SK-N-SH (cell line): ENCODE measurements at regions not wholly inside any gene's neighbourhood (a gene's known extent, or its start where the extent isn't known, plus 50 kb on each side); places are given as distances from the start of the nearest gene placed in this dataset.

Source experiments
- CTCF ChIA-PET: fragments of 300-600, 350-600 bp; formaldehyde crosslinking; extraction: SDS; loops from one replicate; lab custom pipeline; 2021; lab: Yijun Ruan, JAX
- POLR2A ChIA-PET: fragments of 350-600 bp; sonication (Branson Sonifier 250); formaldehyde crosslinking; extraction: SDS; loops from one replicate; lab custom pipeline; 2020; ENCODE audit warnings: antibody characterized with exemption, inconsistent platforms; lab: Yijun Ruan, JAX
- DNase-seq: peaks from one replicate; pipeline ENCODE4 v3.0.0; 2012
- H2AFZ ChIP-seq: fragments of 200-600 bp; sonication (generic); 2 replicates; pipeline ENCODE4 v1.8.1; 2016; ENCODE audit warnings: antibody characterized with exemption, mild to moderate bottlenecking, low read depth
- H3F3A ChIP-seq: fragments of 200-600 bp; sonication (generic); replicated peaks from 2 replicates; pipeline ENCODE3; 2016; ENCODE audit warnings: antibody characterized with exemption, mild to moderate bottlenecking; ENCODE audit not compliant: insufficient read depth
- H3K27ac ChIP-seq, 2 experiments: fragments of 200-500 bp in 1 of 2; fragments of 200-600 bp in 1 of 2; sonication (Bioruptor generic) in 1 of 2; sonication (generic), shearing (Covaris generic) in 1 of 2; 2 replicates each; pipeline versions ENCODE4 v1.5.1 to v1.6.1; 2014 to 2016; ENCODE audit warnings: low read depth in 2 of 2, inconsistent platforms in 1 of 2, low read length in 1 of 2, mild to moderate bottlenecking in 1 of 2, mixed read lengths in 1 of 2
- H3K27me3 ChIP-seq: fragments of 200-600 bp; sonication (generic), shearing (Covaris generic); 2 replicates; pipeline ENCODE4 v1.6.1; 2016; ENCODE audit warnings: mixed run types; ENCODE audit not compliant: insufficient read depth
- H3K36me3 ChIP-seq, 2 experiments: fragments of 200-500 bp in 1 of 2; fragments of 200-600 bp in 1 of 2; sonication (Bioruptor generic) in 1 of 2; sonication (generic) in 1 of 2; replicated peaks in 1 of 2; 2 replicates each; pipeline versions ENCODE3 to v1.5.1; 2014 to 2016; ENCODE audit warnings: low read length in 1 of 2, mild to moderate bottlenecking in 1 of 2; ENCODE audit not compliant: insufficient read depth in 2 of 2, control insufficient read depth in 1 of 2
- H3K4me1 ChIP-seq, 2 experiments: fragments of 200-500 bp in 1 of 2; fragments of 200-600 bp in 1 of 2; sonication (Bioruptor generic) in 1 of 2; sonication (generic), shearing (Covaris generic) in 1 of 2; 2 replicates each; pipeline versions ENCODE4 v1.5.1 to v1.6.1; 2014 to 2016; ENCODE audit warnings: low read depth in 1 of 2, low read length in 1 of 2, mixed run types in 1 of 2; ENCODE audit not compliant: insufficient read depth in 2 of 2, control insufficient read depth in 1 of 2
- H3K4me2 ChIP-seq: fragments of 200-600 bp; sonication (generic), shearing (Covaris generic); 2 replicates; pipeline ENCODE4 v1.6.1; 2017; ENCODE audit warnings: mixed run types
- H3K4me3 ChIP-seq, 2 experiments: fragments of 200-500 bp in 1 of 2; fragments of 200-600 bp in 1 of 2; sonication (Bioruptor generic) in 1 of 2; sonication (generic), shearing (Covaris generic) in 1 of 2; 2 replicates each; pipeline versions ENCODE4 v1.5.1 to v1.8.1; 2014 to 2016; ENCODE audit warnings: low read depth in 2 of 2, inconsistent platforms in 1 of 2, low read length in 1 of 2, mild to moderate bottlenecking in 1 of 2, mixed read lengths in 1 of 2, moderate library complexity in 1 of 2
- H3K79me2 ChIP-seq: fragments of 200-600 bp; sonication (generic); 2 replicates; pipeline ENCODE4 v1.8.1; 2017; ENCODE audit warnings: mild to moderate bottlenecking; ENCODE audit not compliant: insufficient read depth
- H3K9ac ChIP-seq: fragments of 200-600 bp; sonication (generic); 2 replicates; pipeline ENCODE4 v1.6.1; 2017; ENCODE audit warnings: mixed run types
- H3K9me2 ChIP-seq: fragments of 200-600 bp; sonication (generic); 2 replicates; pipeline ENCODE4 v1.6.1; 2017; ENCODE audit warnings: mixed run types
- H3K9me3 ChIP-seq: fragments of 200-600 bp; sonication (generic); 2 replicates; pipeline ENCODE4 v1.6.1; 2017; ENCODE audit warnings: mixed run types, mild to moderate bottlenecking, moderate library complexity
- H4K20me1 ChIP-seq: fragments of 200-600 bp; sonication (generic); 2 replicates; pipeline ENCODE4 v1.6.1; 2017; ENCODE audit warnings: mild to moderate bottlenecking, mixed run types; ENCODE audit not compliant: insufficient read depth
- CTCF ChIP-seq: fragments of 200-600 bp; sonication (generic); IDR thresholded peaks from 2 replicates; pipeline ENCODE4 v1.6.1; 2017; ENCODE audit warnings: antibody characterized with exemption, mild to moderate bottlenecking, moderate library complexity
- ELF1 ChIP-seq: IDR thresholded peaks from 2 replicates; pipeline ENCODE4 v1.4.0; 2012
- FOSL2 ChIP-seq: IDR thresholded peaks from 2 replicates; pipeline ENCODE4 v1.4.0; 2012; ENCODE audit warnings: low read depth, mild to moderate bottlenecking, moderate library complexity, borderline replicate concordance
- FOXJ3 ChIP-seq: sonication (generic); formaldehyde crosslinking; IDR thresholded peaks from 2 replicates; pipeline ENCODE4 v1.5.1; 2020; ENCODE audit warnings: mild to moderate bottlenecking, missing genetic modification reagents
- FOXM1 ChIP-seq: IDR thresholded peaks from 2 replicates; pipeline ENCODE4 v1.4.0; 2012; ENCODE audit warnings: low read depth, mild to moderate bottlenecking
- GATA2 ChIP-seq: sonication (generic); formaldehyde crosslinking; IDR thresholded peaks from 2 replicates; pipeline ENCODE4 v1.5.0; 2020; ENCODE audit warnings: mild to moderate bottlenecking, missing genetic modification reagents
- MAX ChIP-seq: IDR thresholded peaks from 2 replicates; pipeline ENCODE4 v1.4.0; 2012; ENCODE audit warnings: low read depth
- MXI1 ChIP-seq: IDR thresholded peaks from 2 replicates; pipeline ENCODE4 v1.6.1; 2012; ENCODE audit warnings: mild to moderate bottlenecking, low read depth, low read length, improper control_type of control experiment
- NRF1 ChIP-seq: IDR thresholded peaks from 2 replicates; pipeline ENCODE4 v1.6.1; 2012; ENCODE audit warnings: low read depth, mild to moderate bottlenecking, low read length
- PBX3 ChIP-seq: IDR thresholded peaks from 2 replicates; pipeline ENCODE4; 2012
- POLR2AphosphoS5 ChIP-seq: IDR thresholded peaks from 2 replicates; pipeline ENCODE4 v1.6.1; 2012; ENCODE audit warnings: low read depth, low read length
- RAD21 ChIP-seq: IDR thresholded peaks from 2 replicates; pipeline ENCODE4 v1.6.1; 2012; ENCODE audit warnings: mild to moderate bottlenecking, low read length
- REST ChIP-seq: IDR thresholded peaks from 2 replicates; pipeline ENCODE4 v1.6.1; 2012; ENCODE audit warnings: mild to moderate bottlenecking, low read depth, low read length, moderate library complexity
- RFX5 ChIP-seq: IDR thresholded peaks from 2 replicates; pipeline ENCODE4 v1.6.1; 2012; ENCODE audit warnings: mild to moderate bottlenecking, improper control_type of control experiment, low read length
- RXRA ChIP-seq: IDR thresholded peaks from 2 replicates; pipeline ENCODE4 v1.4.0; 2012; ENCODE audit warnings: low read depth, mild to moderate bottlenecking, borderline replicate concordance
- SIN3A ChIP-seq: IDR thresholded peaks from 2 replicates; pipeline ENCODE4 v1.6.1; 2012; ENCODE audit warnings: low read depth, mild to moderate bottlenecking, low read length, moderate library complexity, borderline replicate concordance
- SMC3 ChIP-seq: IDR thresholded peaks from 2 replicates; pipeline ENCODE4 v1.6.1; 2012; ENCODE audit warnings: low read depth, low read length, improper control_type of control experiment
- TAF1 ChIP-seq: IDR thresholded peaks from 2 replicates; pipeline ENCODE4 v1.6.1; 2012; ENCODE audit warnings: low read depth, mild to moderate bottlenecking, low read length, moderate library complexity, borderline replicate concordance
- TCF12 ChIP-seq: IDR thresholded peaks from 2 replicates; pipeline ENCODE4 v1.4.0; 2012
- TEAD4 ChIP-seq: IDR thresholded peaks from 2 replicates; pipeline ENCODE4 v1.4.0; 2012; ENCODE audit warnings: mild to moderate bottlenecking, borderline replicate concordance; ENCODE audit not compliant: insufficient read depth
- YY1 ChIP-seq: IDR thresholded peaks from 2 replicates; pipeline ENCODE4 v1.4.0; 2012; ENCODE audit warnings: low read depth, mild to moderate bottlenecking
- WGBS: methylation state at CpG from one replicate; pipeline ENCODE4 v1.1.6; 2017; ENCODE audit warnings: low lambda C conversion rate; 5-methylcytosine and 5-hydroxymethylcytosine counted together

- H3K4me1 ChIP-seq, result no peaks in the 10 kb centered on the region
- H3K4me3 ChIP-seq, result no peak overlapping the region; a peak in 1 of 4 replicates
- no peak overlapping the region for H3K27ac ChIP-seq
- H4K20me1 ChIP-seq, result no peaks in the 10 kb centered on the region
- no peaks in the 10 kb centered on the region for H3K36me3 ChIP-seq
- ChIA-PET POLR2A (no interaction called here), CTCF (no interaction called here)
- no peak for TF ChIP-seq FOXM1
- TF ChIP-seq RFX5, result no peak
- no peak for TF ChIP-seq GATA2 (CRISPR knock-in tag)
- H3K27me3 ChIP-seq, result no peaks in the 10 kb centered on the region; the same call in 1 of the 2 replicates
- H3K79me2 ChIP-seq, result no peaks in the 10 kb centered on the region
- no peak overlapping the region for H2AFZ ChIP-seq
- H3K4me2 ChIP-seq, result no peak overlapping the region; the same call in 1 of the 2 replicates
- no peaks in the 10 kb centered on the region for H3K9me2 ChIP-seq
- H3K9ac ChIP-seq, result no peak overlapping the region
- H3F3A ChIP-seq, result no peaks in the 10 kb centered on the region
- no peak for DNase-seq
- H3K9me3 ChIP-seq, result no peaks in the 10 kb centered on the region
- 10% methylated on average over 14 of the region's 14 CpGs for WGBS
Measured at GRCh38 chrX:1093121-1093520, 119.3 kb downstream of the CRLF2 start.

GRCh38 chrX:1086444-1087409, 125.7 kb downstream of the CRLF2 start:
- ChIA-PET POLR2A (no interaction called here), CTCF (no interaction called here)
- Histone ChIP-seq H3K9me2 (no peaks in the 10 kb centered on the region), H3K79me2 (no peaks in the 10 kb centered on the region), H3K4me3 (no peak overlapping the region), H3K9me3 (no peaks in the 10 kb centered on the region), H3K9ac (no peak overlapping the region), H3K4me1 (no peaks in the 10 kb centered on the region), H3K27ac (no peak overlapping the region), H3K27me3 (peaks cover 8% of the 10 kb centered on the region; the same call in 1 of the 2 replicates), H3K4me2 (no peak overlapping the region), H3K36me3 (no peaks in the 10 kb centered on the region), H2AFZ (no peak overlapping the region), H3F3A (no peaks in the 10 kb centered on the region), H4K20me1 (no peaks in the 10 kb centered on the region)
- TF ChIP-seq SIN3A (no peak), ELF1 (no peak), FOSL2 (no peak), MAX (no peak), RXRA (no peak), RAD21 (no peak), FOXJ3 (no peak), POLR2AphosphoS5 (no peak), YY1 (no peak), PBX3 (no peak), SMC3 (no peak), CTCF (no peak), FOXM1 (no peak), MXI1 (no peak), NRF1 (no peak), TEAD4 (no peak), TCF12 (no peak), TAF1 (no peak), REST (no peak)
- 3% methylated on average over 9 of the region's 9 CpGs for WGBS
- no peak for DNase-seq
